Neuronal stem cell (in vitro differentiated cells): ENCODE measurements at regions not wholly inside any gene's neighbourhood (a gene's known extent, or its start where the extent isn't known, plus 50 kb on each side); places are given as distances from the start of the nearest gene placed in this dataset.
A peak's percentile ranks its signal among the peaks of the same experiment; 100 is the strongest.
"Not testable (repeated sequence)": the region's sequence is repeated elsewhere in the genome, so short reads cannot be mapped to it uniquely, and the experiment has no call there.

Experiments
- DNase-seq: peaks from one replicate; pipeline ENCODE4 v3.0.0-alpha.2; 2013; ENCODE audit warnings: low spot score
- H2AFZ ChIP-seq: one replicate; pipeline ENCODE4 v1.6.1; 2013; ENCODE audit warnings: mild to moderate bottlenecking, low read length, inconsistent platforms
- H2AK5ac ChIP-seq: 2 replicates; pipeline ENCODE4 v1.6.1; 2013; ENCODE audit warnings: low read depth, mild to moderate bottlenecking, inconsistent platforms, low read length, moderate library complexity, mixed read lengths
- H2BK120ac ChIP-seq: 2 replicates; pipeline ENCODE4 v1.6.1; 2013; ENCODE audit warnings: low read depth, mild to moderate bottlenecking, inconsistent platforms, low read length, moderate library complexity, mixed read lengths
- H2BK12ac ChIP-seq: one replicate; pipeline ENCODE4 v1.6.1; 2013; ENCODE audit warnings: low read length, inconsistent platforms
- H2BK15ac ChIP-seq: 2 replicates; pipeline ENCODE4 v1.6.1; 2013; ENCODE audit warnings: mild to moderate bottlenecking, low read length, inconsistent platforms, mixed read lengths
- H2BK5ac ChIP-seq: one replicate; pipeline ENCODE4 v1.6.1; 2013; ENCODE audit warnings: inconsistent platforms, mild to moderate bottlenecking, low read length, moderate library complexity
- H3K14ac ChIP-seq: one replicate; pipeline ENCODE4 v1.6.1; 2013; ENCODE audit warnings: low read length, inconsistent platforms
- H3K18ac ChIP-seq: 2 replicates; pipeline ENCODE4 v1.6.1; 2013; ENCODE audit warnings: low read length, inconsistent platforms
- H3K23ac ChIP-seq: 2 replicates; pipeline ENCODE4 v1.6.1; 2013; ENCODE audit warnings: low read depth, mild to moderate bottlenecking, mixed read lengths, low read length, inconsistent platforms; ENCODE audit not compliant: poor library complexity
- H3K27ac ChIP-seq: replicated peaks from 3 replicates; pipeline ENCODE4 v1.5.1; 2013; ENCODE audit warnings: low read length, inconsistent platforms
- H3K27me3 ChIP-seq, 3 experiments: 2 replicates each; pipeline ENCODE4 v1.6.1; 2013; ENCODE audit warnings: low read length in 3 of 3, mild to moderate bottlenecking in 2 of 3, inconsistent platforms in 1 of 3, low read depth in 1 of 3, mixed read lengths in 1 of 3, moderate library complexity in 1 of 3; ENCODE audit not compliant: control insufficient read depth in 3 of 3, insufficient read depth in 3 of 3
- H3K36me3 ChIP-seq, 2 donors: replicated peaks in 1 of 2; 2 replicates each; pipeline ENCODE4 v1.6.1; 2013; ENCODE audit warnings: low read length in 2 of 2; ENCODE audit not compliant: control insufficient read depth in 2 of 2, insufficient read depth in 2 of 2
- H3K4ac ChIP-seq: 2 replicates; pipeline ENCODE4 v1.6.1; 2013; ENCODE audit warnings: inconsistent platforms, mild to moderate bottlenecking, low read length, moderate library complexity
- H3K4me1 ChIP-seq, 2 donors: 1 replicate in 1 of 2; 2 replicates in 1 of 2; pipeline ENCODE4 v1.6.1; 2013; ENCODE audit warnings: low read length in 2 of 2, low read depth in 1 of 2; ENCODE audit not compliant: control insufficient read depth in 2 of 2, insufficient read depth in 1 of 2
- H3K4me2 ChIP-seq: one replicate; pipeline ENCODE4 v1.6.1; 2013; ENCODE audit warnings: mild to moderate bottlenecking, low read length, inconsistent platforms; ENCODE audit not compliant: insufficient read depth, poor library complexity, severe bottlenecking
- H3K4me3 ChIP-seq, 2 donors: 2 replicates each; pipeline ENCODE4 v1.5.1; 2013; ENCODE audit warnings: low read length in 2 of 2, mild to moderate bottlenecking in 2 of 2, inconsistent platforms in 1 of 2, moderate library complexity in 1 of 2
- H3K79me1 ChIP-seq: one replicate; pipeline ENCODE4 v1.6.1; 2013; ENCODE audit warnings: low read depth, mild to moderate bottlenecking, inconsistent platforms, low read length, moderate library complexity
- H3K9ac ChIP-seq: one replicate; pipeline ENCODE4 v1.6.1; 2013; ENCODE audit warnings: mild to moderate bottlenecking, low read depth, low read length, inconsistent platforms; ENCODE audit not compliant: poor library complexity
- H3K9me3 ChIP-seq, 2 donors: replicated peaks in 1 of 2; 2 replicates each; pipeline versions ENCODE3 to v1.6.1; 2013; ENCODE audit warnings: low read length in 2 of 2, mild to moderate bottlenecking in 2 of 2, inconsistent platforms in 1 of 2, low read depth in 1 of 2, mixed read lengths in 1 of 2, moderate library complexity in 1 of 2; ENCODE audit not compliant: control insufficient read depth in 2 of 2, insufficient read depth in 1 of 2
- H4K8ac ChIP-seq: one replicate; pipeline ENCODE4 v1.6.1; 2013; ENCODE audit warnings: low read depth, mild to moderate bottlenecking, inconsistent platforms, low read length, moderate library complexity
- H4K91ac ChIP-seq: one replicate; pipeline ENCODE4 v1.6.1; 2013; ENCODE audit warnings: low read length, low read depth, mild to moderate bottlenecking, inconsistent platforms; ENCODE audit not compliant: poor library complexity
- WGBS, 2 donors: extraction: QIAGEN DNeasy Blood & Tissue Kit; methylation state at CpG; one replicate each; pipeline ENCODE4 v1.1.7; 2013; ENCODE audit warnings: missing lambda C conversion rate in 2 of 2, mixed read lengths in 1 of 2; ENCODE audit not compliant: insufficient read length in 2 of 2, insufficient replicate concordance in 1 of 2; ENCODE audit errors: extremely low coverage in 2 of 2; 5-methylcytosine and 5-hydroxymethylcytosine counted together

- DNase-seq, H3K4me2 ChIP-seq, H4K8ac ChIP-seq, H2BK120ac ChIP-seq, H3K4ac ChIP-seq, H3K4me3 ChIP-seq, H3K14ac ChIP-seq, H3K9ac ChIP-seq, H3K79me1 ChIP-seq, H3K4me1 ChIP-seq, H3K23ac ChIP-seq, H3K27me3 ChIP-seq, H4K91ac ChIP-seq, H2AK5ac ChIP-seq, H2BK15ac ChIP-seq, H3K36me3 ChIP-seq, H3K27ac ChIP-seq, H2AFZ ChIP-seq, H3K18ac ChIP-seq, H2BK12ac ChIP-seq, H2BK5ac ChIP-seq: not testable (repeated sequence)
- no CpG with 5 or more reads among the region's 4 CpGs for WGBS, 2 donors
- peaks cover 0 to 15% of the 10 kb centered on the region in 2 donors for H3K9me3 ChIP-seq
Observed at GRCh38 chr14:106301609-106302008, 775.2 kb downstream of the TMEM121 start.

- no peak for DNase-seq
- WGBS, 2 donors = no CpG with 5 or more reads among the region's 4 CpGs
Observed at GRCh38 chr14:106302661-106303060, 776.3 kb downstream of the TMEM121 start.

GRCh38 chr14:106304271-106304670 is 777.9 kb downstream of the TMEM121 start:
- no peaks in the 10 kb centered on the region for H3K36me3 ChIP-seq
- no peak overlapping the region for H4K8ac ChIP-seq
- no peaks in the 10 kb centered on the region for H3K79me1 ChIP-seq
- H3K14ac ChIP-seq = no peak overlapping the region
- no peaks in the 10 kb centered on the region for H3K27me3 ChIP-seq
- no peak overlapping the region for H3K4ac ChIP-seq
- no peaks in the 10 kb centered on the region for H3K4me1 ChIP-seq
- no peak overlapping the region for H3K18ac ChIP-seq
- WGBS, 2 donors = no CpG with 5 or more reads among the region's 5 CpGs
- H4K91ac ChIP-seq = no peak overlapping the region
- no peak overlapping the region for H3K23ac ChIP-seq
- no peak overlapping the region for H2AFZ ChIP-seq
- no peak overlapping the region for H2BK5ac ChIP-seq
- H2BK12ac ChIP-seq = no peak overlapping the region
- DNase-seq = no peak
- no peak overlapping the region for H2BK120ac ChIP-seq
- no peak overlapping the region for H3K27ac ChIP-seq
- H3K9me3 ChIP-seq = peaks cover 3 to 29% of the 10 kb centered on the region in 2 donors
- no peak overlapping the region for H2BK15ac ChIP-seq
- no peak overlapping the region for H3K9ac ChIP-seq
- H3K4me2 ChIP-seq = no peak overlapping the region
- no peak overlapping the region for H2AK5ac ChIP-seq
- no peak overlapping the region for H3K4me3 ChIP-seq

More at GRCh38 chr14:106302661-106303060, 776.3 kb downstream of the TMEM121 start:
- Histone ChIP-seq H4K91ac (no peak overlapping the region), H3K36me3 (no peaks in the 10 kb centered on the region), H3K9me3 (peaks cover 0 to 20% of the 10 kb centered on the region in 2 donors), H3K18ac (no peak overlapping the region), H3K4me3 (no peak overlapping the region), H3K9ac (no peak overlapping the region), H2AK5ac (no peak overlapping the region), H3K23ac (no peak overlapping the region), H4K8ac (no peak overlapping the region), H3K27me3 (no peaks in the 10 kb centered on the region), H2BK12ac (no peak overlapping the region), H3K14ac (no peak overlapping the region), H2BK5ac (no peak overlapping the region), H3K27ac (no peak overlapping the region), H2BK15ac (no peak overlapping the region), H2BK120ac (no peak overlapping the region), H3K4ac (no peak overlapping the region), H3K4me2 (no peak overlapping the region), H3K79me1 (no peaks in the 10 kb centered on the region), H2AFZ (no peak overlapping the region), H3K4me1 (no peaks in the 10 kb centered on the region)

GRCh38 chr14:106308839-106309389 is 782.5 kb downstream of the TMEM121 start:
- Histone ChIP-seq H3K18ac (no peak overlapping the region), H3K79me1 (no peaks in the 10 kb centered on the region), H3K14ac (no peak overlapping the region), H2AK5ac (no peak overlapping the region), H3K4me3 (peak overlapping the region in 1 of 2 donors; percentile 46), H3K4ac (no peak overlapping the region), H3K27me3 (no peaks in the 10 kb centered on the region), H3K9me3 (peaks cover 3 to 29% of the 10 kb centered on the region in 2 donors), H3K4me2 (no peak overlapping the region), H4K91ac (no peak overlapping the region), H2BK120ac (no peak overlapping the region), H2BK12ac (no peak overlapping the region), H3K27ac (no peak overlapping the region), H3K36me3 (no peaks in the 10 kb centered on the region), H2BK5ac (no peak overlapping the region), H3K23ac (peak overlapping the region; percentile 81), H2AFZ (no peak overlapping the region), H4K8ac (no peak overlapping the region), H3K9ac (no peak overlapping the region), H3K4me1 (no peaks in the 10 kb centered on the region), H2BK15ac (no peak overlapping the region)
- no CpG with 5 or more reads among the region's 17 CpGs for WGBS, 2 donors
- DNase-seq = no peak
